ENCODE measurements at regions not wholly inside any gene's neighbourhood (a gene's known extent, or its start where the extent isn't known, plus 50 kb on each side); places are given as distances from the start of the nearest gene placed in this dataset.

DNA sequence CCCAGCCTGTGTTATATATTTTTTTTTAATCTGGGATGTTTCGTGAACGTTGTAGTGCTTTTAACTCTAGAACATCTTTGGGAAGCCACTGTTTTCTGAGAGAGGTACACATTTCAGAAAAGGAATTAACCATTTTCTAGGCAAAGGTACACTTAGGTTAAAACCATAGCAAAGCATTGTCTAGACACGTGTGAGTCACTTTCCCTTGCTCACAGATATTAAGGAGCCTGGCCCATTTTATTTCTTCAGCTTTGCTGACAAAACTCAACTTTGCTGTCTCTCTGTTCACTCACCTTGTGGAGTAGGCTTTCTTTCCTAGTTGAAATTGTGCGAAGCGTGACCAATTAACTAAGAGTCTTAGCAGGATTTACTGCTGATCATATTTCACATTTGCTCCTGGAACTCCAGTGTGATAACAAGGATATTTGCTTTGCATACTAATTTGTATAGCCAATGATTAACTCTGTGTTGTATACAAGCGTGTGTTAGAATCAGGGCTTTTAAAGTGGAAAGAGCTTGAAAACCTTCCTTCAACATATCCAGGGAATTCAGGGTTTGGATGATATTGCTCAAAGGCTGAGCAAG, 215.0 kb upstream of the AGAP1 start:
- TF ChIP-seq, protein P1, sequence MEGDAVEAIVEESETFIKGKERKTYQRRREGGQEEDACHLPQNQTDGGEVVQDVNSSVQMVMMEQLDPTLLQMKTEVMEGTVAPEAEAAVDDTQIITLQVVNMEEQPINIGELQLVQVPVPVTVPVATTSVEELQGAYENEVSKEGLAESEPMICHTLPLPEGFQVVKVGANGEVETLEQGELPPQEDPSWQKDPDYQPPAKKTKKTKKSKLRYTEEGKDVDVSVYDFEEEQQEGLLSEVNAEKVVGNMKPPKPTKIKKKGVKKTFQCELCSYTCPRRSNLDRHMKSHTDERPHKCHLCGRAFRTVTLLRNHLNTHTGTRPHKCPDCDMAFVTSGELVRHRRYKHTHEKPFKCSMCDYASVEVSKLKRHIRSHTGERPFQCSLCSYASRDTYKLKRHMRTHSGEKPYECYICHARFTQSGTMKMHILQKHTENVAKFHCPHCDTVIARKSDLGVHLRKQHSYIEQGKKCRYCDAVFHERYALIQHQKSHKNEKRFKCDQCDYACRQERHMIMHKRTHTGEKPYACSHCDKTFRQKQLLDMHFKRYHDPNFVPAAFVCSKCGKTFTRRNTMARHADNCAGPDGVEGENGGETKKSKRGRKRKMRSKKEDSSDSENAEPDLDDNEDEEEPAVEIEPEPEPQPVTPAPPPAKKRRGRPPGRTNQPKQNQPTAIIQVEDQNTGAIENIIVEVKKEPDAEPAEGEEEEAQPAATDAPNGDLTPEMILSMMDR (IDR thresholded peaks at IDR 0.05; ENCODE audit: insufficient read depth, low read length): no peak
- TF ChIP-seq POLR2AphosphoS5 (IDR thresholded peaks at IDR 0.05; ENCODE audit: low read depth): no peak
